ENCODE measurements at regions not wholly inside any gene's neighbourhood (a gene's known extent, or its start where the extent isn't known, plus 50 kb on each side); places are given as distances from the start of the nearest gene placed in this dataset.

DNA sequence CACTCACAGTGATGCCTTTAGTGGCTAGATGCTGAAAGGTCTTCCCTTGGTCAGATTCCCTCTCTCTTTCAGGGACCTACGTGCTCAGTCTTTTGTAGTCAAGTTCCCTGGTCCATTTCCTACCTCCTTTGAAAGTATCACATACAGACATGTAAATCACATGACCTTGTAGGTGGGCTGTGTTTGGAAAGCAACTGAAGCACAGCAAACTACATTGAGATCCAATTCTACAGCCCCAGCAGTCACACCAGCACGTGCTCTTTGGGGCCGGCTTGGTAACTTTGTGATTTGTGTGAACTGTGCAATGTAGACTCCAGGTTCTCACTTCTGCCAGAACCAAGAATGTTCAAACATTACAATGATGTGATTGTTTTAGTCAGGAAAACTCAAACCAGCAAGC, 89.7 kb upstream of the PLPP4 start:
- no TSS peak for BruUV-seq (replicated peaks)
- Histone ChIP-seq H3K36me3 (ENCODE audit: low read depth) (no peaks in the 10 kb centered on the region), H4K20me1 (ENCODE audit: insufficient read depth) (no peaks in the 10 kb centered on the region), H3F3A (ENCODE audit: insufficient read depth, low read depth) (no peaks in the 10 kb centered on the region), H3K27ac (no peak overlapping the region), H3K4me2 (no peak overlapping the region), H3K4me1 (replicated peaks; ENCODE audit: insufficient read depth) (no peaks in the 10 kb centered on the region), H2AFZ (no peak overlapping the region), H3K4me3 (no peak overlapping the region), H3K9me2 (ENCODE audit: insufficient read depth) (no peaks in the 10 kb centered on the region), H3K9me3 (ENCODE audit: insufficient read depth, low read depth) (no peaks in the 10 kb centered on the region), H3K79me2 (ENCODE audit: low read depth) (no peaks in the 10 kb centered on the region), H3K27me3 (ENCODE audit: insufficient read depth, low read depth) (0 out of 2 replicates have a peak, but pooled peaks cover 5% of the 10 kb centered on the region)
- intact Hi-C loops (cut with micrococcal nuclease; ENCODE audit: unreplicated experiment) = no loop called here
- POLR2A ChIA-PET (ENCODE audit: unreplicated experiment) = no interaction called here
- TF ChIP-seq, protein P1, sequence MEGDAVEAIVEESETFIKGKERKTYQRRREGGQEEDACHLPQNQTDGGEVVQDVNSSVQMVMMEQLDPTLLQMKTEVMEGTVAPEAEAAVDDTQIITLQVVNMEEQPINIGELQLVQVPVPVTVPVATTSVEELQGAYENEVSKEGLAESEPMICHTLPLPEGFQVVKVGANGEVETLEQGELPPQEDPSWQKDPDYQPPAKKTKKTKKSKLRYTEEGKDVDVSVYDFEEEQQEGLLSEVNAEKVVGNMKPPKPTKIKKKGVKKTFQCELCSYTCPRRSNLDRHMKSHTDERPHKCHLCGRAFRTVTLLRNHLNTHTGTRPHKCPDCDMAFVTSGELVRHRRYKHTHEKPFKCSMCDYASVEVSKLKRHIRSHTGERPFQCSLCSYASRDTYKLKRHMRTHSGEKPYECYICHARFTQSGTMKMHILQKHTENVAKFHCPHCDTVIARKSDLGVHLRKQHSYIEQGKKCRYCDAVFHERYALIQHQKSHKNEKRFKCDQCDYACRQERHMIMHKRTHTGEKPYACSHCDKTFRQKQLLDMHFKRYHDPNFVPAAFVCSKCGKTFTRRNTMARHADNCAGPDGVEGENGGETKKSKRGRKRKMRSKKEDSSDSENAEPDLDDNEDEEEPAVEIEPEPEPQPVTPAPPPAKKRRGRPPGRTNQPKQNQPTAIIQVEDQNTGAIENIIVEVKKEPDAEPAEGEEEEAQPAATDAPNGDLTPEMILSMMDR (conservative IDR thresholded peaks at IDR 0.05) = no peak
- no peak for TF ChIP-seq EZH2 (IDR thresholded peaks at IDR 0.05; ENCODE audit: low read depth)
- no peak for DNase-seq
- CTCF ChIA-PET = no interaction called here

- POLR2A ChIA-PET (ENCODE audit: unreplicated experiment) = no interaction called here
- CTCF ChIA-PET = no interaction called here
- H3K4me1 ChIP-seq (replicated peaks; ENCODE audit: insufficient read depth) = no peaks in the 10 kb centered on the region
- intact Hi-C loops (cut with micrococcal nuclease; ENCODE audit: unreplicated experiment) = no loop called here
- H3K9me2 ChIP-seq (ENCODE audit: insufficient read depth) = no peaks in the 10 kb centered on the region
- no peak for DNase-seq
- TF ChIP-seq EZH2 (IDR thresholded peaks at IDR 0.05; ENCODE audit: low read depth) = no peak
- TF ChIP-seq, protein P1 (conservative IDR thresholded peaks at IDR 0.05) = no peak
- H3K9me3 ChIP-seq (ENCODE audit: insufficient read depth, low read depth) = no peaks in the 10 kb centered on the region
- no TSS peak for BruUV-seq (replicated peaks)
- H3K4me3 ChIP-seq = no peak overlapping the region
- no peak overlapping the region for H2AFZ ChIP-seq
- no peak overlapping the region for H3K4me2 ChIP-seq
- no peaks in the 10 kb centered on the region for H3K79me2 ChIP-seq (ENCODE audit: low read depth)
- H3K27ac ChIP-seq = no peak overlapping the region
- H4K20me1 ChIP-seq (ENCODE audit: insufficient read depth) = no peaks in the 10 kb centered on the region
- H3F3A ChIP-seq (ENCODE audit: insufficient read depth, low read depth) = no peaks in the 10 kb centered on the region
- 0 out of 2 replicates have a peak, but pooled peaks cover 5% of the 10 kb centered on the region for H3K27me3 ChIP-seq (ENCODE audit: insufficient read depth, low read depth)
- H3K36me3 ChIP-seq (ENCODE audit: low read depth) = no peaks in the 10 kb centered on the region
Observed at GRCh38 chr10:120368338-120368737, 88.7 kb upstream of the PLPP4 start.

- no peaks in the 10 kb centered on the region for H3K79me2 ChIP-seq (ENCODE audit: low read depth)
- H3K4me2 ChIP-seq = no peak overlapping the region
- no peak overlapping the region for H2AFZ ChIP-seq
- H3K36me3 ChIP-seq (ENCODE audit: low read depth) = no peaks in the 10 kb centered on the region
- H3K9me3 ChIP-seq (ENCODE audit: insufficient read depth, low read depth) = no peaks in the 10 kb centered on the region
- H3K4me3 ChIP-seq = no peak overlapping the region
- ChIA-PET CTCF (no interaction called here), POLR2A (ENCODE audit: unreplicated experiment) (no interaction called here)
- no peaks in the 10 kb centered on the region for H4K20me1 ChIP-seq (ENCODE audit: insufficient read depth)
- no peaks in the 10 kb centered on the region for H3K4me1 ChIP-seq (replicated peaks; ENCODE audit: insufficient read depth)
- H3K27ac ChIP-seq = no peak overlapping the region
- no peaks in the 10 kb centered on the region for H3F3A ChIP-seq (ENCODE audit: insufficient read depth, low read depth)
- 0 out of 2 replicates have a peak, but pooled peaks cover 5% of the 10 kb centered on the region for H3K27me3 ChIP-seq (ENCODE audit: insufficient read depth, low read depth)
- TF ChIP-seq EZH2 (IDR thresholded peaks at IDR 0.05; ENCODE audit: low read depth) = no peak
- TF ChIP-seq, protein P1 (conservative IDR thresholded peaks at IDR 0.05) = no peak
- intact Hi-C loops (cut with micrococcal nuclease; ENCODE audit: unreplicated experiment) = no loop called here
- no TSS peak for BruUV-seq (replicated peaks)
- no peaks in the 10 kb centered on the region for H3K9me2 ChIP-seq (ENCODE audit: insufficient read depth)
- no peak for DNase-seq
Observed at GRCh38 chr10:120368927-120369326, 88.1 kb upstream of the PLPP4 start.
